HepG2 (cell line): ENCODE measurements at regions not wholly inside any gene's neighbourhood (a gene's known extent, or its start where the extent isn't known, plus 50 kb on each side); places are given as distances from the start of the nearest gene placed in this dataset.
"Not testable (repeated sequence)": the region's sequence is repeated elsewhere in the genome, so short reads cannot be mapped to it uniquely, and the experiment has no call there.

Experiments
- ATAC-seq: fragments of 200-7000 bp; cut with Tn5 transposase; 3 replicates; pipeline ENCODE4 v1.9.1; 2020; ENCODE audit warnings: mild to moderate bottlenecking, moderate library complexity
- BruUV-seq: library from RNA; stranded (reverse); fragments of 400-500 nt; replicated peaks from 2 replicates; lab custom pipeline; 2021; lab: Mats Ljungman, UMichigan
- CTCF ChIA-PET: fragments of 300-600 bp; formaldehyde crosslinking; extraction: SDS; loops from one replicate; lab custom pipeline; 2021; ENCODE audit warnings: low total read pairs, inconsistent platforms, low intra/inter-chr PET ratio; lab: Yijun Ruan, JAX
- POLR2A ChIA-PET: fragments of 350-600 bp; sonication (Branson Sonifier 250); formaldehyde crosslinking; loops from one replicate; lab custom pipeline; 2020; ENCODE audit warnings: antibody characterized with exemption, inconsistent platforms; lab: Yijun Ruan, JAX
- DNase-seq: peaks from one replicate; pipeline ENCODE4 v3.0.0-alpha.2; 2015; ENCODE audit warnings: low spot score
- FAIRE-seq: peaks from 3 replicates; lab custom pipeline; 2011; peaks lifted over from hg19 to GRCh38; lab: Jason Lieb, UNC
- H2AFZ ChIP-seq: one replicate; pipeline ENCODE4 v1.6.1; 2011; ENCODE audit warnings: low read length, inconsistent platforms
- H3K27ac ChIP-seq: fragments of 300-600 bp; 3 replicates; pipeline ENCODE4 v1.8.0; 2011; ENCODE audit warnings: mixed run types, mild to moderate bottlenecking, mixed read lengths, low read length, inconsistent platforms; ENCODE audit not compliant: insufficient read depth; ENCODE audit errors: extremely low read length
- H3K27me3 ChIP-seq, 2 experiments: fragments of 200-600 bp in 1 of 2; 2 replicates in 1 of 2; 3 replicates in 1 of 2; pipeline versions ENCODE4 v1.6.0 to v1.8.0; 2011; ENCODE audit warnings: low read length in 2 of 2, mild to moderate bottlenecking in 2 of 2, moderate library complexity in 2 of 2, inconsistent platforms in 1 of 2; ENCODE audit not compliant: insufficient read depth in 2 of 2, control insufficient read depth in 1 of 2
- H3K36me3 ChIP-seq, 2 experiments: fragments of 200-600 bp in 1 of 2; replicated peaks in 1 of 2; 2 replicates in 1 of 2; 3 replicates in 1 of 2; pipeline versions ENCODE4 v1.5.1 to v1.8.0; 2011; ENCODE audit warnings: low read length in 2 of 2, inconsistent platforms in 1 of 2; ENCODE audit not compliant: insufficient read depth in 2 of 2, control insufficient read depth in 1 of 2
- H3K4me1 ChIP-seq: 2 replicates; pipeline ENCODE4 v1.5.1; 2012; ENCODE audit warnings: low read length, inconsistent platforms; ENCODE audit not compliant: insufficient read depth
- H3K4me2 ChIP-seq: 2 replicates; pipeline ENCODE4 v1.6.0; 2011; ENCODE audit warnings: low read depth, low read length, inconsistent platforms
- H3K4me3 ChIP-seq, 3 experiments: fragments of 200-600 bp in 1 of 3; sonication (generic), shearing (Covaris generic) in 1 of 3; replicated peaks in 1 of 3; 2 replicates each; pipeline ENCODE4 v1.5.1; 2011 to 2016; ENCODE audit warnings: low read length in 3 of 3, inconsistent platforms in 2 of 3, low read depth in 2 of 3, mild to moderate bottlenecking in 2 of 3, control low read depth in 1 of 3, mixed read lengths in 1 of 3; ENCODE audit not compliant: insufficient read depth in 1 of 3
- H3K79me2 ChIP-seq: one replicate; pipeline ENCODE4 v1.6.1; 2011; ENCODE audit warnings: low read length, inconsistent platforms; ENCODE audit not compliant: insufficient read depth
- H3K9ac ChIP-seq: 2 replicates; pipeline ENCODE4 v1.6.0; 2011; ENCODE audit warnings: mild to moderate bottlenecking, low read depth, low read length, inconsistent platforms; ENCODE audit not compliant: insufficient read depth
- H3K9me3 ChIP-seq: 2 replicates; pipeline ENCODE4 v1.5.1; 2012; ENCODE audit warnings: mild to moderate bottlenecking, low read length
- H4K20me1 ChIP-seq: 2 replicates; pipeline ENCODE4 v1.6.0; 2011; ENCODE audit warnings: inconsistent platforms, mild to moderate bottlenecking, low read length, moderate library complexity; ENCODE audit not compliant: insufficient read depth
- HNRNPK ChIP-seq: fragments of 200-400 bp; formaldehyde crosslinking; IDR thresholded peaks from 2 replicates; pipeline ENCODE4 v1.6.1; 2018; ENCODE audit warnings: low read length, low read depth, moderate library complexity, mild to moderate bottlenecking; ENCODE audit not compliant: poor library complexity, severe bottlenecking
- KLF12 ChIP-seq: sonication (generic); formaldehyde crosslinking; IDR thresholded peaks from 2 replicates; pipeline ENCODE4 v1.4.0; 2020; ENCODE audit warnings: missing genetic modification reagents, borderline replicate concordance
- KLF6 ChIP-seq: IDR thresholded peaks from 2 replicates; pipeline ENCODE4 v1.8.0; 2016; ENCODE audit warnings: missing biosample characterization, missing genetic modification reagents
- MBNL3 ChIP-seq: fragments of 250-450 bp; sonication (Bioruptor Pico); conservative IDR thresholded peaks from 2 replicates; pipeline ENCODE4 v1.8.0; 2022; ENCODE audit warnings: mild to moderate bottlenecking, inconsistent platforms
- MED1 ChIP-seq: sonication (generic); formaldehyde crosslinking; IDR thresholded peaks from 2 replicates; pipeline ENCODE4 v1.4.0; 2020; ENCODE audit warnings: missing genetic modification reagents
- PAX8 ChIP-seq: sonication (generic); formaldehyde crosslinking; IDR thresholded peaks from 2 replicates; pipeline ENCODE4 v1.8.0; 2022; ENCODE audit warnings: mild to moderate bottlenecking, missing genetic modification reagents, borderline replicate concordance
- PHF21A ChIP-seq: sonication (generic); formaldehyde crosslinking; IDR thresholded peaks from 2 replicates; pipeline ENCODE4 v1.5.0; 2020; ENCODE audit warnings: mild to moderate bottlenecking, missing genetic modification reagents
- ZBTB20 ChIP-seq: sonication (generic); formaldehyde crosslinking; IDR thresholded peaks from 2 replicates; pipeline ENCODE4 v1.8.1; 2023; ENCODE audit warnings: missing genetic modification reagents, low read depth, mild to moderate bottlenecking, borderline replicate concordance
- ZKSCAN5 ChIP-seq: sonication (generic); formaldehyde crosslinking; IDR thresholded peaks from 2 replicates; pipeline ENCODE4 v1.5.1; 2020; ENCODE audit warnings: mild to moderate bottlenecking, missing genetic modification reagents
- ZNF121 ChIP-seq: sonication (generic); formaldehyde crosslinking; IDR thresholded peaks from 2 replicates; pipeline ENCODE4 v1.5.0; 2020; ENCODE audit warnings: mild to moderate bottlenecking, missing genetic modification reagents
- ZNF33B ChIP-seq: sonication (generic); formaldehyde crosslinking; IDR thresholded peaks from 2 replicates; pipeline ENCODE4 v1.5.1; 2020; ENCODE audit warnings: mild to moderate bottlenecking, missing genetic modification reagents
- ZNF510 ChIP-seq: sonication (generic); formaldehyde crosslinking; IDR thresholded peaks from 2 replicates; pipeline ENCODE4 v1.4.0; 2020; ENCODE audit warnings: low read depth, mild to moderate bottlenecking, missing genetic modification reagents
- ZSCAN25 ChIP-seq: sonication (generic); formaldehyde crosslinking; IDR thresholded peaks from 2 replicates; pipeline ENCODE4 v1.8.0; 2022; ENCODE audit warnings: mild to moderate bottlenecking, missing genetic modification reagents
- WGBS: methylation state at CpG from one replicate; pipeline ENCODE4 v1.1.6; 2017; ENCODE audit warnings: low lambda C conversion rate; 5-methylcytosine and 5-hydroxymethylcytosine counted together
- in situ Hi-C: cut with HindIII; loops from 2 replicates; pipeline ENCODE4 v1.10.0; 2017; ENCODE audit warnings: low pct_unique_long_range_greater_than_20kb; ENCODE audit not compliant: extremely low pct_ligation_motif_present
- intact Hi-C: fragments of 100-400 bp; cut with micrococcal nuclease; formaldehyde crosslinking; loops from one replicate; pipeline ENCODE4 v1.10.0; 2022; ENCODE audit not compliant: unreplicated experiment
- TF ChIP-seq, protein P1 (sequence below): sonication (generic); formaldehyde crosslinking; IDR thresholded peaks from 2 replicates; pipeline ENCODE4 v1.9.0; 2021; ENCODE audit warnings: missing genetic modification reagents, borderline replicate concordance
- TF ChIP-seq, protein P2 (sequence below): sonication (generic); formaldehyde crosslinking; IDR thresholded peaks from 2 replicates; pipeline ENCODE4 v1.8.0; 2022; ENCODE audit warnings: missing genetic modification reagents, mild to moderate bottlenecking, moderate library complexity, borderline replicate concordance
- TF ChIP-seq, protein P3 (sequence below): IDR thresholded peaks from 2 replicates; pipeline ENCODE4 v1.6.1; 2016; ENCODE audit warnings: missing biosample characterization, missing genetic modification reagents, low read depth

DNA sequence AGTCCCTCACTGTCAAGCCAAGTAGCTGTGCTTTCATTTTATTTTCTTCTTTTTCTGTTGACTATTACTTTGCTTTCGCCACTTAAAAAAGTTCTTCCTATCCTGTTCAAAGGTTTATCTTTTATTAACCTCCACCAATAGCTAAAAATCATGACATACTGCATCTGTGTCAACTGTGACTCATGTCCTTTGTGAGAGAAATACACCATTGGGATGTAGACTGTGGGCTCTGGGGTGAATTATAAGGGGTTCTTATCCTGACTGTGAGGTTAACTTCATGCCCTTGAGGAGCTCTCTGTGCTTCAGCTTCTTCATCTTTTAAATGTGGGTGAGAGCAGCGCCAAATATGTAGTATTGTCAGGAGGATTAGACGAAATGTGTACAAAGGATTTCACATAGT is 71.9 kb upstream of the ANKRD30A start (continued):
- TF ChIP-seq, protein P1, sequence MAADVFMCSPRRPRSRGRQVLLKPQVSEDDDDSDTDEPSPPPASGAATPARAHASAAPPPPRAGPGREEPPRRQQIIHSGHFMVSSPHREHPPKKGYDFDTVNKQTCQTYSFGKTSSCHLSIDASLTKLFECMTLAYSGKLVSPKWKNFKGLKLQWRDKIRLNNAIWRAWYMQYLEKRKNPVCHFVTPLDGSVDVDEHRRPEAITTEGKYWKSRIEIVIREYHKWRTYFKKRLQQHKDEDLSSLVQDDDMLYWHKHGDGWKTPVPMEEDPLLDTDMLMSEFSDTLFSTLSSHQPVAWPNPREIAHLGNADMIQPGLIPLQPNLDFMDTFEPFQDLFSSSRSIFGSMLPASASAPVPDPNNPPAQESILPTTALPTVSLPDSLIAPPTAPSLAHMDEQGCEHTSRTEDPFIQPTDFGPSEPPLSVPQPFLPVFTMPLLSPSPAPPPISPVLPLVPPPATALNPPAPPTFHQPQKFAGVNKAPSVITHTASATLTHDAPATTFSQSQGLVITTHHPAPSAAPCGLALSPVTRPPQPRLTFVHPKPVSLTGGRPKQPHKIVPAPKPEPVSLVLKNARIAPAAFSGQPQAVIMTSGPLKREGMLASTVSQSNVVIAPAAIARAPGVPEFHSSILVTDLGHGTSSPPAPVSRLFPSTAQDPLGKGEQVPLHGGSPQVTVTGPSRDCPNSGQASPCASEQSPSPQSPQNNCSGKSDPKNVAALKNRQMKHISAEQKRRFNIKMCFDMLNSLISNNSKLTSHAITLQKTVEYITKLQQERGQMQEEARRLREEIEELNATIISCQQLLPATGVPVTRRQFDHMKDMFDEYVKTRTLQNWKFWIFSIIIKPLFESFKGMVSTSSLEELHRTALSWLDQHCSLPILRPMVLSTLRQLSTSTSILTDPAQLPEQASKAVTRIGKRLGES (CRISPR knock-in tag) = no peak
- TF ChIP-seq, protein P2, sequence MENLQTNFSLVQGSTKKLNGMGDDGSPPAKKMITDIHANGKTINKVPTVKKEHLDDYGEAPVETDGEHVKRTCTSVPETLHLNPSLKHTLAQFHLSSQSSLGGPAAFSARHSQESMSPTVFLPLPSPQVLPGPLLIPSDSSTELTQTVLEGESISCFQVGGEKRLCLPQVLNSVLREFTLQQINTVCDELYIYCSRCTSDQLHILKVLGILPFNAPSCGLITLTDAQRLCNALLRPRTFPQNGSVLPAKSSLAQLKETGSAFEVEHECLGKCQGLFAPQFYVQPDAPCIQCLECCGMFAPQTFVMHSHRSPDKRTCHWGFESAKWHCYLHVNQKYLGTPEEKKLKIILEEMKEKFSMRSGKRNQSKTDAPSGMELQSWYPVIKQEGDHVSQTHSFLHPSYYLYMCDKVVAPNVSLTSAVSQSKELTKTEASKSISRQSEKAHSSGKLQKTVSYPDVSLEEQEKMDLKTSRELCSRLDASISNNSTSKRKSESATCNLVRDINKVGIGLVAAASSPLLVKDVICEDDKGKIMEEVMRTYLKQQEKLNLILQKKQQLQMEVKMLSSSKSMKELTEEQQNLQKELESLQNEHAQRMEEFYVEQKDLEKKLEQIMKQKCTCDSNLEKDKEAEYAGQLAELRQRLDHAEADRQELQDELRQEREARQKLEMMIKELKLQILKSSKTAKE (CRISPR knock-in tag) = no peak
- TF ChIP-seq, protein P3, sequence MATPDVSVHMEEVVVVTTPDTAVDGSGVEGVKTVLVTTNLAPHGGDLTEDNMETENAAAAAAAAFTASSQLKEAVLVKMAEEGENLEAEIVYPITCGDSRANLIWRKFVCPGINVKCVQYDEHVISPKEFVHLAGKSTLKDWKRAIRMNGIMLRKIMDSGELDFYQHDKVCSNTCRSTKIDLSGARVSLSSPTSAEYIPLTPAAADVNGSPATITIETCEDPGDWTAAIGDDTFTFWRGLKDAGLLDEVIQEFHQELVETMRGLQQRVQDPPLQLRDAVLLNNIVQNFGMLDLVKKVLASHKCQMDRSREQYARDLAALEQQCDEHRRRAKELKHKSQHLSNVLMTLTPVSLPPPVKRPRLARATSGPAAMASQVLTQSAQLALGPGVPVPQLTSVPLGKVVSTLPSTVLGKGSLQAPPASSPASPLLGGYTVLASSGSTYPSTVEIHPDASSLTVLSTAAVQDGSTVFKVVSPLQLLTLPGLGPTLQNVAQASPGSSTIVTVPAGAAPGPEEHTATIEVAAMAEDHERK (CRISPR knock-in tag) = no peak
- TF ChIP-seq PAX8 (CRISPR knock-in tag) (no peak), MED1 (no peak), ZSCAN25 (CRISPR knock-in tag) (no peak), ZNF121 (CRISPR knock-in tag) (no peak), ZBTB20 (CRISPR knock-in tag) (no peak), ZNF510 (CRISPR knock-in tag) (no peak), ZKSCAN5 (CRISPR knock-in tag) (no peak), ZNF33B (CRISPR knock-in tag) (no peak), HNRNPK (no peak), KLF12 (CRISPR knock-in tag) (no peak), PHF21A (no peak), MBNL3 (CRISPR knock-in tag) (no peak), KLF6 (CRISPR knock-in tag) (no peak)

DNA sequence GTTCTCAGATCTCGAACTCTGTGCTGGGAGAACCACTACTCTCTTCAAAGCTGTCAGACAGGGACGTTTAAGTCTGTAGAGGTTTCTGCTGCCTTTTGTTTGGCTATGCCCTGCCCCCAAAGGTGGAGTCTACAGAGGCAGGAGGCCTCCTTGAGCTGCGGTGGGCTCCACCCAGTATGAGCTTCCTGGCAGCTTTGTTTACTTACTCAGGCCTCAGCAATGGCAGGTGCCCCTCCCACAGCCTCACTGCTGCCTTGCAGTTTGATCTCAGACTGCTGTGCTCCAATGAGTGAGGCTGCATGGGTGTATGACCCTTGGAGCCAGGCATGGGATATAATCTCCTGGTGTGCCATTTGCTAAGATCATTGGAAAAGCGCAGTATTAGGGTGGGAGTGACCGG is 75.4 kb upstream of the ANKRD30A start:
- H3K4me1 ChIP-seq, H3K27me3 ChIP-seq, DNase-seq, H2AFZ ChIP-seq, CTCF ChIA-PET, H3K79me2 ChIP-seq, intact Hi-C loops, H3K4me3 ChIP-seq, in situ Hi-C loops, H4K20me1 ChIP-seq, H3K4me2 ChIP-seq, BruUV-seq, H3K9ac ChIP-seq, H3K27ac ChIP-seq, H3K36me3 ChIP-seq, ATAC-seq, POLR2A ChIA-PET, FAIRE-seq: not testable (repeated sequence)
- H3K9me3 ChIP-seq = peaks cover 15% of the 10 kb centered on the region
- 18% methylated on average over 4 of the region's 5 CpGs for WGBS
